ENCODE measurements at regions not wholly inside any gene's neighbourhood (a gene's known extent, or its start where the extent isn't known, plus 50 kb on each side); places are given as distances from the start of the nearest gene placed in this dataset.

GRCh38 chr22:49094858-49095257, 732.8 kb downstream of the BRD1 start:
- TF ChIP-seq CTCF (IDR thresholded peaks at IDR 0.05; ENCODE audit: low read depth, low read length, poor library complexity, severe bottlenecking) (no peak), EZH2phosphoT487 (IDR thresholded peaks at IDR 0.05; ENCODE audit: borderline replicate concordance, low read length) (no peak)
